ENCODE measurements at regions not wholly inside any gene's neighbourhood (a gene's known extent, or its start where the extent isn't known, plus 50 kb on each side); places are given as distances from the start of the nearest gene placed in this dataset.
"Not testable (repeated sequence)": the region's sequence is repeated elsewhere in the genome, so short reads cannot be mapped to it uniquely, and the experiment has no call there.

DNA sequence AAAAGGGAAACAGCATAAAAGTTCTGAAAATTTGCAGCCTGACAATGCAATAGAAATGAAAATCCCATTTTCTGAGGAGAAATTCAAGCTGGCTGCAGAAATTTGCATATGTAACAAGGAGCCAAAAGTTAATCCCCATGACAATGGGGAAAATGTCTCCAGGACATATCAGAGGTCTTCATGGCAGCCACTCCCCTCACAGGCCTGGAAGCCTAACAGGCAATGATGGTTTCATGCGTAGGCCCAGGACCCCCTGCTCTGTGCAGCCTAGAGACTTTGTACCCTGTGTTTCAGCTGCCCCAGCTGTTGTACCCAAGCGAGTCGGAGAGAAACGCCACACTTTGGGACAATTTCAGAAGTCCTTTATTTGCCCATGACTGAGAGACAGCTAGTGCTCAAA is 701.3 kb upstream of the KLHL1 start:
- DNase-seq (ENCODE audit: low read depth in 1 of 2, low spot score in 1 of 2): no peak

DNA sequence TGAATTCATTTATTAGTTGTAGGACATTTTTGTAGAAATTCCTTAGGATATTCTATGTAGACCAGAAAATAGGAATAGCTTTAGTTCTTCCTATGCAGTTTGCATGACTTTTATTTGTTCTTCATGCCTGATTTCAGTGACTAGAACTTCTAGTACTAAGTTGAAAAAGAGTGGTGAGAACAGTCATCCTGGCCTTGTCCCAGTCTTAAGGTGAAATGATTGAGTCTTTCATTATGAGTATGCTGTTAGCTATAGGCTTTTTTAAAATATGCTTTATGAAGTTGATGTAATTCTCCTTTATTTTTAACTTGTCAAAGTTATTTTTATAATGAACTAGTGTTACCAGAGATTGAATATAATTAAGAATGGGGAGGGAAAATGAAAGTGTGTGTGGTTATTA is 690.1 kb upstream of the KLHL1 start:
- DNase-seq (ENCODE audit: low read depth in 1 of 2, low spot score in 1 of 2): no peak

DNA sequence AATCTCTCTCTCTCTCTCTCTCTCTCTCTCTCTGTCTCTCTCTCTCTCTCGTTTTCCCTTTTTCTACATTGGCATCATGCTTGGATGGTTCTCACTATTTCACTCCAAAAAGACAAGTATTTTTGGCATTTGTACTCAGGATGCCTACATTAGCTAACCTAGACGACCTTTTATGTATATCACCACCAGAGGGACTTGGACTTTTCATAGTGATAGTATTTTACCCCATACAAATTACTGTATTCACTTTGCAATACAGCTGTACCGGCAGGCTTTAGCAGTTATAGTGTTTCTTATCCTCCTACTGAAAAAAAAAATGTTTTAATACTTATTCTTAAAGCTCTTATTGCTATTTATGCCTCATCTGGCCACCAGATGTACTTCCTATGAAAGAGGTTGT is 687.2 kb upstream of the KLHL1 start:
- no peak for DNase-seq (ENCODE audit: low read depth in 1 of 2, low spot score in 1 of 2)

- DNase-seq (ENCODE audit: low read depth in 1 of 2, low spot score in 1 of 2): no peak
These were observed 683.9 kb upstream of the KLHL1 start for GRCh38 chr13:70792121-70792520.

DNA sequence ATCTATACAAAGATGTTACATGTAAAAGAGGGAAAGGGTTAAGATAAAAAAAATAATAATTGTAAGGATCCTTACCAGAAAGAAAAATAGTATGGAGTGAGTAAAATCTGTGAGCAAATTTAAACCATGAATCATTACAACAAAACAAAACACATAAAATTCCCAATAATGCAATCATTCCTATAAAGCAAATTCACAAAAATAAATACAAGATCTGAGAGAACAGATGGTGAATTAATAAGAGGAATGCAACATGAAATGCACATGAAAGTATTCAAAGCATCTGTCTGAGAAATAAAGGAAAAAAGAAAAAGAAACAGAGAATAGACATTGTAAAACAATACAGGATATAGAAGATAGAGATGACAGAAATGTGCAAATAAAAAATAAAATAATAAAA is 681.5 kb upstream of the KLHL1 start:
- no peak for DNase-seq (ENCODE audit: low read depth in 1 of 2, low spot score in 1 of 2)

DNA sequence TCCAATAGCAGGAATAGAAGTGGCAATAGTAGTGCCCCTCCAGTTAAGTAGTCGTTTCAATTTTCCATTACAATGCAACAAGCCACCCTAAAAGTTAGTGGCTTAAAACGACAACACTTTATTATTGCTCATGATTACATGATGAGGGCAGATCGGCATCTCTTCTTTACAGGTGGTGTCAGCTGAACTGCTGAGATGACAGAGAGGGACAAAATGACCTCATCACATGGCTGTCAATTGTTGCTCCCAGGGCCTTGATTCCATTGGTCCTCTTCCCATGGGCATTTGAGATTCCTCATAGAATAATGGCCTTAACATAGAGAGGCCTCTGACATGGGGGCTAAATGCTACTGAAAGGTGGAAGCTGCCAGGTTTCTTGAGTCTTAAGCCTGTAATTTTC is 679.8 kb upstream of the KLHL1 start:
- no peak for DNase-seq (ENCODE audit: low read depth in 1 of 2, low spot score in 1 of 2)

DNA sequence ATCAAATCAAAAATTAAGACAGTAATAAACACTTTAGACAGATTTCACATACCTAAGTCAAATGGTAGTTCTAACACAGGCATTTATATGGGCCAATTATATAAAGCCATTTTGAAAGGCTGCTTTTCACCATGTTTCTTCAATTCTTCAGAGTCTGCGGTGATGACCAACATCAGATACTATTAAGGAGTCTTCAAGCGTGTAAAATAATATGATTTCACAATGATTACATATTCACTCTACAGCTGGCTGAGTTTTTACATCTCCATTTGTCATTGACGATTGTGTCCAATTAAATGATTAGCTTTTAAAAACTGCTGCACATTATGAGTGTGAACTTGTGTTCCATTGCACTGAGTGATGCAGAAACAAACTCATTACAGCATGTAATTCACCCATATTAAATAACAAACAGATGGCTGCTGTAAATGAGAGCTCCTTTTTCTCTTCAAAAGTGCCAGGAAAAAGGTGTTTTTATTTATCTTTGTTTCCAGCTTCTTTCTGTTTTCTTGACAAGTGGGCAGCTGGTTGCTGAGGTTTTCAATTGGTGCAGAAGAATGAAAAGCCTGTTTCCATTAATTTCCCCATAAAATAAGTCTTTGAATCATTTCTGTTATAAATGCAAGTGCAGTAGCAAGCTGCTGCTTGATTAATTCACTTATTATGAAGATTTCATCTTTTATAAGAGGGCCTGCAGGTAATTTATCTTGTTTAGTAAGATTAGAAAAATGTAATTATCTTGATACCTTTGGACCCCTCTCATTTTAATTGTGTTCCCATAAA is 676.1 kb upstream of the KLHL1 start:
- no peak for DNase-seq (ENCODE audit: low read depth in 1 of 2, low spot score in 1 of 2)

GRCh38 chr13:70769817-70770216 is 661.6 kb upstream of the KLHL1 start:
- no peak for DNase-seq (ENCODE audit: low read depth in 1 of 2, low spot score in 1 of 2)

DNA sequence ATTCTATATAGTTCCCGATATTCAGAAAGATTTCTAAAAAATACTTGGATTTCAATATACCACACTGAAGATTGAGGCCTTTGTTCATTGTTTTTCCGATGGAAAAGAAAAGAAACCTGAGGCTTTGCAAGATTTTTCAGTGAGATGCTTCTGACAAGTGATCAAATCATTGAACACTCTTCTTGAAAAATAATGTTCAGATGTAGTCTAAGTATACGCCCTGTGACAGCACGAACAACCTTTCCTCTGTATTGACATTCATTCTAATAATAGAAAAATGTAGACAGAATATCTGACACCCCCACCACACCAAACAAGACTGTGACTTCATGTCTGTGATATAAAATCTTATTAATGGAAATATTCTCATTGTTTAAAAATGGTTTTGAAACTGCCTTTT is 650.7 kb upstream of the KLHL1 start:
- DNase-seq (ENCODE audit: low read depth in 1 of 2, low spot score in 1 of 2): no peak

GRCh38 chr13:70756088-70756487 is 647.8 kb upstream of the KLHL1 start:
- DNase-seq (ENCODE audit: low read depth in 1 of 2, low spot score in 1 of 2): no peak

DNA sequence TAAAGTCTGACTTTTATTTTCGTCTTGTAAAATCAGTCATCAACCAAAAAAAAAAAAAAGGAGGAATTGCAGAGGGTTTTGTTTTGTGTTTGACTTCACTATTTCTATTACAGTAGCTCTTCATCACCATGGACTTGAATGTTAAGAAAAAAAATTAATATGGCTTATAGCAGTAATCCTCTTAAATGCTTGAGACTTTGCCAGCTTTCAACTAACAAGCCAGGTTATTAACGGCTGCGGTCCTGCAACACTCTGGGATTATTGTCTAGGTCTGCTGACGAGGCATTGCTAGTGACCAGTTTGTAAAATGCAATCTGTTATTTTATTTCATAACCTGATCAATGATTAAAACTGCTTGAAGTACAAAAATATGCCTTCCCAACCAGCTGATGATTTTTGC is 647.2 kb upstream of the KLHL1 start:
- DNase-seq (ENCODE audit: low read depth in 1 of 2, low spot score in 1 of 2): no peak

- DNase-seq (ENCODE audit: low read depth in 1 of 2, low spot score in 1 of 2): no peak
These were observed 639.0 kb upstream of the KLHL1 start for GRCh38 chr13:70747262-70747661.

DNA sequence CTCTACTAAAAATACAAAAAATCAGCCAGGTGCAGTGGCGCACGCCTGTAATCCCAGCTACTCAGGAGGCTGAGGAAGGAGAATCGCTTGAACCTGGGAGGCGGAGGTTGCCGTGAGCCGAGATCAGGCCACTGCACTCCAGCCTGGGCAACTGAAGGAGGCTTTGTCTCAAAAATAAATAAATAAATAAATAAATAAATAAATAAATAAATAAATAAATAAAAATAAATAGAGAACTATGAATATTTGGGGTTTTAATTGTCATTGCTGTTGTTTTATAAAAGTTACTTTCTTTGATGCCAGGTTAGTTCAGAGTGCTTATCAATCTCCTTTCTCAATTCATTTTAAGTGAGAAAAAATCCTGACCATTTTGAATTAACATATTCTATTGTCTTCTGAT is 638.2 kb upstream of the KLHL1 start:
- not testable (repeated sequence) for DNase-seq (ENCODE audit: low read depth in 1 of 2, low spot score in 1 of 2)

GRCh38 chr13:70736622-70737317 is 628.5 kb upstream of the KLHL1 start:
- no peak for DNase-seq (ENCODE audit: low read depth in 1 of 2, low spot score in 1 of 2)

DNA sequence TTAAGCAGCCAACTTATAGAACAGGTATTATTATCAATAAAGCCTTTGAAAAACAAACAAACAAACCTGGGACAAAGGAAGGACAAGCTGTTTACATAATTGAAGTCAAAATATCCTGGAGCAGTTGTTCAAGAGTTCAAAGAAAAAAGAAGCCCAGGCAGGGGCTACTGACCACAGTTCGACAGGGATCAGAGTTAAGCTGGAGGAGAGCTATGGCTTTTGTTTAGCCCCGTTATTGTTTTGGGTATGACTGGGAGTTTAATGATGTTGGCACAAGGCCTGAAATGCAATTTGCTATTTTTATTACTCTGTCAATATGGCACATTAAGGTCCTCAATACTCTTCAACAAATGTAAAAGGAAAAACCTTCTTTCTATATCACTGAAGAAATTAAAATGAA is 624.4 kb upstream of the KLHL1 start:
- DNase-seq (ENCODE audit: low read depth in 1 of 2, low spot score in 1 of 2): no peak

DNA sequence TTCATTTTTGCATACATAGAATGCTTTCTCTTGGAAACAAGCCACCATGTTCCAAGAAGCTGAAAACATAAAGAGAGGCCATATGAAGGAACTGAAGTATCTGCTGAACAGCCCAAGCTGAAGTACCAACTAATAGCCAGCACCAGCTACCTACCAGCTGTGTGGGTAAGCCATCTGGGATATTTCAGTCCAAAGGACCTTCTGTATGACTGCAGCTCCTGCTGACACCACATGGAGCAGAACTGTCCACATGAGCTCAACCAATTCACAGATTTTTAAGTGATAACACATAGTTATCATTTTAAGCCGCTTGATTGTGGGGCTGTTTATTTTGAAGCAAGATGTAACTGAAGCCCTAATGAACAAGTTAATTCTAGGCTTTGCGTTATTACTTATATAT is 621.1 kb upstream of the KLHL1 start:
- no peak for DNase-seq (ENCODE audit: low read depth in 1 of 2, low spot score in 1 of 2)

DNA sequence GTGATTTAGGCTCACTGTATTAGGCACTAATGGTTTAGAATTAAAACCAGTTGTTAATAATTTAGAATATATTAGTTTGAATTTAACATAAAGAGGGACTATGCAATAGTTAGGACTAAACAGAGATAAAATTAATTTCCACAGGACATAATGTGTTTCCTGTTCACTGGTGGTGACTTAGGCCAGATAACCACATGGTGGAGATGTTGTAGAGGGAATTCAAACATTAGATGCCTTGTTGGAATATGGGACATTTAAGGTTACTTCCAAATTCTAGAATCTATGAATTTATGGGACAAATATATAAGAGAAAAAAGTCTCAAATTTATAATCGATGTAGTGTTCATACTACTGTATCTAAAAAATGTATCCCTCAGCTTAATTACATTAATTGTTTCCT is 615.5 kb upstream of the KLHL1 start:
- no peak for DNase-seq (ENCODE audit: low read depth in 1 of 2, low spot score in 1 of 2)

GRCh38 chr13:70720386-70720785 is 612.1 kb upstream of the KLHL1 start:
- no peak for DNase-seq (ENCODE audit: low read depth in 1 of 2, low spot score in 1 of 2)

- no peak for DNase-seq (ENCODE audit: low read depth in 1 of 2, low spot score in 1 of 2)
These were observed 606.7 kb upstream of the KLHL1 start for GRCh38 chr13:70714993-70715392.

GRCh38 chr13:70708775-70709174 is 600.5 kb upstream of the KLHL1 start:
- DNase-seq (ENCODE audit: low read depth in 1 of 2, low spot score in 1 of 2): no peak

GRCh38 chr13:70703755-70704154 is 595.5 kb upstream of the KLHL1 start:
- no peak for DNase-seq (ENCODE audit: low read depth in 1 of 2, low spot score in 1 of 2)

DNA sequence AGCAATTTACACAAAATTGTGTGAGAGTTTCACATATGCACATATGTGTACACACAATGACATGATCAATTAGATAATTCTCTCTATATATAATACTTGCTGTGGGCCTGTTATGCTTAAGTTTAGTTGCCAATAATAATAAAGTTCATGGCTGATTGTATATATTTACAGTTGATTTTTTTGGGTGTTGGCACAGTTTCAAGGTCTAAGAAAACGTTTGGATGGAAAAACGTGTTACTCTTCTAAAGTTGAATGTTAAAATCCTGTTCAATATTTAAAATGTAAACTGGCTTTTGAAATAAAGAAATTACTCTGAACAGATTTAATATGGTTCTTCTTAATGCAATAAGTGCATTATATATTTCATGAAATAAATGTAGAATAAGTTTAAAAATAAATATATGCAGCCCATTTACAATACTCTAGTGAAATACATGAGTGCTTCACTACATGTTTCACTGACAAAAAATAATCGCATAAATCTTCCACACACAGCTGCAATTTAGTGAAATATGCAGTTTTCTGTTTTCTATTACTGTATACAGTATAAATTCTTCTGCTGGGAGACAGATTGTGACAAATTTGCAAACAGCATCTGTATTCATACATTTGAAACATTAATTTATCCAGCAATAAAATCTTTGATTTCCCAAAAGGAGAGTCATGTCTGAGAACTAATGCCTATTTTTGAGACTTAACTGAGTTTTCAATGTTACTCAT is 586.9 kb upstream of the KLHL1 start:
- no peak for DNase-seq (ENCODE audit: low read depth in 1 of 2, low spot score in 1 of 2)

Measured in activated CD4-positive, alpha-beta T cell treated with anti-CD3 and anti-CD28 coated beads, Interleukin-2, amount 50 U/mL, for 24 hours (primary cell).